Progenitor cell of endocrine pancreas (in vitro differentiated cells): ENCODE measurements at regions not wholly inside any gene's neighbourhood (a gene's known extent, or its start where the extent isn't known, plus 50 kb on each side); places are given as distances from the start of the nearest gene placed in this dataset.

Source experiments
- DNase-seq: peaks from one replicate; pipeline ENCODE4 v3.0.0; 2021; ENCODE audit warnings: low spot score; ENCODE audit not compliant: unreplicated experiment
- H3K27ac Mint-ChIP-seq: 2 replicates; pipeline ENCODE4 v1.8.0; 2021; ENCODE audit warnings: mild to moderate bottlenecking, moderate library complexity, mixed read lengths
- H3K27me3 Mint-ChIP-seq: 2 replicates; pipeline ENCODE4 v1.8.0; 2021; ENCODE audit warnings: mixed read lengths
- H3K36me3 Mint-ChIP-seq: 2 replicates; pipeline ENCODE4 v1.8.0; 2022; ENCODE audit warnings: mixed read lengths; ENCODE audit not compliant: insufficient read depth
- H3K4me1 Mint-ChIP-seq: 2 replicates; pipeline ENCODE4 v1.8.0; 2021; ENCODE audit warnings: low read depth, mixed read lengths
- H3K4me3 Mint-ChIP-seq: 2 replicates; pipeline ENCODE4 v1.8.0; 2021; ENCODE audit warnings: low read depth, mild to moderate bottlenecking, moderate library complexity, mixed read lengths
- H3K9me3 Mint-ChIP-seq: 2 replicates; pipeline ENCODE4 v1.8.0; 2021; ENCODE audit warnings: low read depth, mixed read lengths
- TF ChIP-seq, protein P1 (sequence below): fragments of 200-600 bp; sonication (generic); IDR thresholded peaks from one replicate; pipeline ENCODE4 v1.5.0; 2021; ENCODE audit warnings: antibody characterized with exemption, mild to moderate bottlenecking; ENCODE audit not compliant: unreplicated experiment

DNA sequence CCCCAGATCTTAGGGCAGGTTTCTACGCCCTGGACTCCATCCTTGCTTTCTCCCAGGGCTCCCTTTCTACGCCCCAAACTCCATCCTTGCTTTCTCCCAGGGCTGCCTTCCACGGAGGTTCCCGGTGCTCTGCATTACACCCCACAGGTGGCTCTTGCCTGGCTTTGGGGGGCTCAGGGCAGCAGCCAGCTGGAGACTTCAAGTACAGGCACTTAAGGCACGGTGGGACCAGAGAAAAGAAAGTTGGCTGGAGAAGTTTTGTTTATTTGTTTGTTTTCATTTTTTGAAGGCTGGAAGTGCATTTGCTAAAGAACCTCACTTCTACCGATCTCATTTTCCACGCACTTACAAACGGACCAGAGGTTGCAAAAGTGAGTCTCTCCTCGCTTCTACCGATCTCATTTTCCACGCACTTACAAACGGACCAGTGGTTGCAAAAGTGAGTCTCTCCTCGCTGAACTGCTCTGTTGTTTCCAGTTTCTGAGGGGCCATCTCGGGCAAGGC lies 103.8 kb upstream of the MED13L start:
- H3K4me3 Mint-ChIP-seq, result no peak overlapping the region
- DNase-seq, result no peak
- TF ChIP-seq, protein P1, sequence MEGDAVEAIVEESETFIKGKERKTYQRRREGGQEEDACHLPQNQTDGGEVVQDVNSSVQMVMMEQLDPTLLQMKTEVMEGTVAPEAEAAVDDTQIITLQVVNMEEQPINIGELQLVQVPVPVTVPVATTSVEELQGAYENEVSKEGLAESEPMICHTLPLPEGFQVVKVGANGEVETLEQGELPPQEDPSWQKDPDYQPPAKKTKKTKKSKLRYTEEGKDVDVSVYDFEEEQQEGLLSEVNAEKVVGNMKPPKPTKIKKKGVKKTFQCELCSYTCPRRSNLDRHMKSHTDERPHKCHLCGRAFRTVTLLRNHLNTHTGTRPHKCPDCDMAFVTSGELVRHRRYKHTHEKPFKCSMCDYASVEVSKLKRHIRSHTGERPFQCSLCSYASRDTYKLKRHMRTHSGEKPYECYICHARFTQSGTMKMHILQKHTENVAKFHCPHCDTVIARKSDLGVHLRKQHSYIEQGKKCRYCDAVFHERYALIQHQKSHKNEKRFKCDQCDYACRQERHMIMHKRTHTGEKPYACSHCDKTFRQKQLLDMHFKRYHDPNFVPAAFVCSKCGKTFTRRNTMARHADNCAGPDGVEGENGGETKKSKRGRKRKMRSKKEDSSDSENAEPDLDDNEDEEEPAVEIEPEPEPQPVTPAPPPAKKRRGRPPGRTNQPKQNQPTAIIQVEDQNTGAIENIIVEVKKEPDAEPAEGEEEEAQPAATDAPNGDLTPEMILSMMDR, result no peak
- peaks cover 31% of the 10 kb centered on the region for H3K4me1 Mint-ChIP-seq
- H3K27ac Mint-ChIP-seq, result peak overlapping the region; percentile 70
- H3K27me3 Mint-ChIP-seq, result peaks cover 26% of the 10 kb centered on the region
- H3K36me3 Mint-ChIP-seq, result no peaks in the 10 kb centered on the region
- H3K9me3 Mint-ChIP-seq, result no peaks in the 10 kb centered on the region

DNA sequence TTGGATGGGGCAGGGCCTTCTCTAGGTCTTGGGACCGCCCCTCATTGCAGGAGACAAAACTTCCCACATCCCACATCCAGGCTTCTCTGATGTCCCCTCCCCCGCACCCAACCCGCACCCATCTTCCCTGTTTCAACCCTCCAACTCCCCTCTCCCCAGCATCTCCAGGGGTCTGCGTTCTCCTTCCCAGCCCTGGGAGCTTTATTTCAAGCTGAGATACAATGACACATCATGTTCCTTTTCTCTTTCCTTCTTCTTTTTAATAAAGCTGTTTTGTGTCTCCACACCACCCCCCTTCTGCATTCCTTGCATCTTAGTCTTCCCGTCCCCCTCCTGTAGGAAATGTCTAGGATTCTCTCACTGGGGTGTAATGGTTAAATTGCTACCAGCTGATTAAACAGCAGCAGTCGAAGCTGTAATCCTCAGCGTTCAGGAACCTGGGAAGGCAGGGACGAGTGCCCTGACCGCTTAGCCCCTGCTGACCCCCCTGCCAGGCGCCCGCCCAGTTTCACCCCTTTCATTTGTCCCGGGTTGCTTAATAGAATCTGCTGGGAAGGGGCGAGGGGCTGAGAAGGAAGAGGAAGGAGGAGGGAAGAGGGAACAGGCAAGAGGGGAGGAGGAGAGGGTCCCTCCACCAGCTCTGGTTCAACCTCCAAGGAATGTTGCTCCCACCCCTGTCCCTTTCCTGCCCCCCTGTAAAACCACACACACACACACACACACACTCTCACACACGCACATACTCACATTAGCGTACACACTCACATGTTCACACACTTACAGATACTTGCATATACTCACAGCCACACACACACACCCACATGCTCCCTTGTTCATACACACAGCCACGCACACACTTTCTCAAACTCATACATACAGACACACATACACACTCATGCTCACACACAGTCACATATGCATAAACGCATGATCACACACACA lies 104.5 kb upstream of the MED13L start:
- Mint-ChIP-seq H3K27me3 (peaks cover 26% of the 10 kb centered on the region), H3K9me3 (no peaks in the 10 kb centered on the region), H3K4me1 (peaks cover 30% of the 10 kb centered on the region), H3K27ac (peak overlapping the region; percentile 70), H3K36me3 (no peaks in the 10 kb centered on the region), H3K4me3 (no peak overlapping the region)
- TF ChIP-seq, protein P1, result no peak
- DNase-seq, result no peak

DNA sequence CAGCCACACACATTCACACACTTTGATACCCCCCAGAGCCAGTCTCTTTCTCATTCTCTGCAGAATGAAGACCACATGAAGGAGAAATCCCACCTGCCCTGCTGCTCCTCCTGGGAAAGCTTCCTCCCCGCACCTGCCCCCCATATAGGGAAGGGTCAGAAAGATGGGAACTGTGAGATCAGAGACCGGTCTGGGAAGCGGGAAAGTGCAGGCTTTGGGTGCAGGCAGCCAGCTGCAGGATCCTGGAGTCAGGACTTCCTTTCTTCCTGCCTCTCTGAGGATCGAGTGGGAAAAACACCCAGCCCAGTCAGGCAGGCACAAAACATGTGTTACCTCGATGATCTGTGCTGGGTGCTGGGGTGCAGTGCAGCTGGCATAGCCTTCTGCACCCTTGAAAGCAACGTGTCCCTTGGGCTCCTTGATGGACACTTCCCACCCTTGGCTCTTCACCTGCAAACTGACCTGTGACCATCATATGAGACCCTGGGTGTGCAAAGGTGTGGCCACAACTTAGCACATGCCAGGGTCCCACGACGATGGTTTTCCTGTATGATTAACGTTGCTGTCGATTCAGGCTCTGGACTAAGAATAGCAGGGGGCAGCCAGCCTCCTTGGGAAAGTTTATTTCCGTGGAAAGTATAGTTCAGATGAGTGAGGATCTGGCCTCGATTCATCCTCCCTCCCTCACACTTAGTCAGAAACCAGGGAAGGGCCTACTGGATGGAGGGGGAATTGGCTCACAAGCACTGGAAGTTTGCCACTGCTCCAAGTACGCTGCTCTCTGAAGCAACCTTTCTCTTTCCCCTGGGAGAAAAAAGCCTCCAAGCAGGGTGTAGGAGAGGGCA lies 105.4 kb upstream of the MED13L start:
- TF ChIP-seq, protein P1, result no peak
- peak overlapping the region; percentile 26 for H3K4me3 Mint-ChIP-seq
- no peaks in the 10 kb centered on the region for H3K9me3 Mint-ChIP-seq
- DNase-seq, result no peak
- no peaks in the 10 kb centered on the region for H3K36me3 Mint-ChIP-seq
- H3K4me1 Mint-ChIP-seq, result peaks cover 25% of the 10 kb centered on the region
- H3K27me3 Mint-ChIP-seq, result peaks cover 20% of the 10 kb centered on the region
- peak overlapping the region; percentile 21 for H3K27ac Mint-ChIP-seq

DNA sequence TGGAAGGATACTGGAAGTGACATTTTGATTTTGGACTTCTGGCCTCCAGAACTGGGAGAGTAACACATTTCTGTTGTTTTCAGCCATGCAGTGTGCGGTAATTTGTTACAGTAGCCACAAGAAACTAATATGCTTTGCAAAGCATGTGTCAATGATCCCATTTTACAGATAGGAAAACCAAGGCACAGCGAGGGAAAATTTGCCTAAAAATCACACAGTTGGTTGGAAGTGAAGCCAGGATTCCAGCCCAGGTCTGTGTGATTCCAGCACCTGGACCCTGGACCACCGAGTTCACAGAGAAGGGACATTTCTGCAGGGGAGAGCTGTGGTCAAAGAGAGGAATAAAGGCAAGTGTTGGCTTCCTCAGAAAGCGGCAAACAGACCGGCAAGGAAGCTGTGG lies 106.7 kb upstream of the MED13L start:
- TF ChIP-seq, protein P1, result no peak
- Mint-ChIP-seq H3K36me3 (peaks cover 2% of the 10 kb centered on the region), H3K27ac (peak overlapping the region; percentile 37), H3K4me1 (peaks cover 25% of the 10 kb centered on the region), H3K27me3 (peaks cover 20% of the 10 kb centered on the region), H3K4me3 (no peak overlapping the region), H3K9me3 (peaks cover 3% of the 10 kb centered on the region)
- DNase-seq, result no peak
